NT2/D1 (cell line): ENCODE measurements at regions not wholly inside any gene's neighbourhood (a gene's known extent, or its start where the extent isn't known, plus 50 kb on each side); places are given as distances from the start of the nearest gene placed in this dataset.

Source experiments
- YY1 ChIP-seq: IDR thresholded peaks from 2 replicates; pipeline ENCODE4 v1.6.1; 2011; ENCODE audit not compliant: insufficient read length, insufficient read depth
- ZNF274 ChIP-seq: IDR thresholded peaks from 2 replicates; pipeline ENCODE4 v1.6.1; 2011; ENCODE audit warnings: mild to moderate bottlenecking, low read depth, low read length

DNA sequence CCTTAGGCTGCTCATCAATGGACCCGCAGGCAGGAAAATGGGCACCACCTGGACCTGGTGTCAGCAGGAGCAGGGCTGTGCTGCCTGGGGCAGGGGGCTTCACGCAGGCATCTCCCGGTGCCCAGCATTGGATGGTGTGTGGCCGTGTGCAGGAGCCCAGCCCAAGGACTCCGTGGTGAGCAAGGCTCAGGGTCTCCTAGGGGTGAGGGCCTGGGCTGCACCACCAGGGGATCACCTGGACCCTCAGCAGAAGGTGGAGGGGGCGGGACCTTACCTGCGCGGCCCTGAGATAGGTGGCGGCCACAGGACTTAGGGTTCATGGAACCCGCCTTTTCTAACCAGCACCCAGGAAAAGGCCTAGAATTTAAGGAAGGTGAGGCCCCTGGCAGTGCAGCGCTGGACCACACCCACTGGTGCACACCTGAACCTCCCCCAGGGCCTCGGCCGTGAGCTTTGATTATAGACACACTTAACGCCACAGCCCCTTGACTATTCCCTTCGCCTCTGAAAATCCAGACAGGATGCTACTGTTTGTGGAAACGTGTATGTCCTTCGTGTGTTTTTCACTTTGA, 89.0 kb downstream of the TMEM18 start:
- no peak for TF ChIP-seq ZNF274
- TF ChIP-seq YY1 = no peak
